ENCODE measurements at regions not wholly inside any gene's neighbourhood (a gene's known extent, or its start where the extent isn't known, plus 50 kb on each side); places are given as distances from the start of the nearest gene placed in this dataset.

GRCh38 chr5:60036192-60036938 is 142.8 kb upstream of the PDE4D start:
- H3K4me1 ChIP-seq (ENCODE audit: control insufficient read depth, insufficient read depth, low read length): no peaks in the 10 kb centered on the region
- WGBS, 2 experiments (ENCODE audit: extremely low coverage in 2 of 2, insufficient read length in 1 of 2): no CpG with 5 or more reads among the region's 6 CpGs

More at GRCh38 chr5:60036192-60036938, 142.8 kb upstream of the PDE4D start:
- H4K8ac ChIP-seq (ENCODE audit: low read depth in 2 of 2, low read length in 2 of 2): no peak overlapping the region
- H3K4me3 ChIP-seq (ENCODE audit: insufficient read depth, low read depth, low read length): no peak overlapping the region
- in situ Hi-C loops (cut with MboI; ENCODE audit: low sequenced_read_pairs): no loop called here
- no TSS peak for BruUV-seq (replicated peaks)
- no peak overlapping the region for H3K4ac ChIP-seq (ENCODE audit: low read depth, low read length)
- no peak overlapping the region for H4K5ac ChIP-seq (ENCODE audit: low read depth, low read length)
- ChIA-PET POLR2A (ENCODE audit: unreplicated experiment) (no interaction called here), CTCF (no interaction called here)
- H4K20me1 ChIP-seq (ENCODE audit: insufficient read depth, low read length): no peaks in the 10 kb centered on the region
- DNase-seq: no peak
- H2BK15ac ChIP-seq (ENCODE audit: low read depth, low read length): no peak overlapping the region
- no peak overlapping the region for H2AFZ ChIP-seq (replicated peaks; ENCODE audit: low read length, poor library complexity)
- H3K23ac ChIP-seq (ENCODE audit: low read depth, low read length): no peak overlapping the region
- no peaks in the 10 kb centered on the region for H3K9me3 ChIP-seq (ENCODE audit: control insufficient read depth, insufficient read depth, low read length)
- H3K27ac ChIP-seq (ENCODE audit: insufficient read depth, low read length): no peak overlapping the region
- no peaks in the 10 kb centered on the region for H3K79me1 ChIP-seq (ENCODE audit: low read depth in 1 of 2, low read length in 2 of 2)
- H3K18ac ChIP-seq (ENCODE audit: low read depth, low read length): no peak overlapping the region
- no peak overlapping the region for H3K14ac ChIP-seq (replicated peaks; ENCODE audit: low read depth, low read length)
- H3K9ac ChIP-seq (ENCODE audit: low read depth, low read length): no peak overlapping the region
- H3K36me3 ChIP-seq (ENCODE audit: control insufficient read depth, insufficient read depth, low read length): no peaks in the 10 kb centered on the region
- intact Hi-C loops (cut with micrococcal nuclease): no loop called here
- no peak overlapping the region for H4K91ac ChIP-seq (ENCODE audit: insufficient read depth, low read depth, low read length)
- no peak overlapping the region for H2AK5ac ChIP-seq (ENCODE audit: low read depth, low read length)
- dilution Hi-C loops (cut with HindIII; ENCODE audit: low sequenced_read_pairs, unreplicated experiment): no loop called here
- H2AK9ac ChIP-seq (replicated peaks; ENCODE audit: low read depth, low read length, poor library complexity): no peak overlapping the region
- TF ChIP-seq MAFK (IDR thresholded peaks at IDR 0.05; ENCODE audit: low read depth, low read length): no peak
- no peak for TF ChIP-seq USF2 (IDR thresholded peaks at IDR 0.05; ENCODE audit: low read depth, low read length)
- no peak for TF ChIP-seq CTCF (conservative IDR thresholded peaks at IDR 0.05; ENCODE audit: low read depth, low read length)
- no peak for TF ChIP-seq NFE2L2 (IDR thresholded peaks at IDR 0.05; ENCODE audit: low read depth, low read length)
- TF ChIP-seq BHLHE40 (IDR thresholded peaks at IDR 0.05; ENCODE audit: low read depth, low read length): no peak
- no peak for TF ChIP-seq CHD1 (IDR thresholded peaks at IDR 0.05; ENCODE audit: low read depth, low read length)
- TF ChIP-seq SMC3 (IDR thresholded peaks at IDR 0.05; ENCODE audit: low read depth, low read length): no peak
- no peak for TF ChIP-seq RCOR1 (IDR thresholded peaks at IDR 0.05; ENCODE audit: insufficient replicate concordance, low read length)
- TF ChIP-seq POLR2A (IDR thresholded peaks at IDR 0.05; ENCODE audit: low read depth, low read length): no peak
- no peak for TF ChIP-seq CEBPB (IDR thresholded peaks at IDR 0.05; ENCODE audit: low read depth, low read length)
- no peak for TF ChIP-seq RAD21 (IDR thresholded peaks at IDR 0.05; ENCODE audit: low read length)
- no peak for TF ChIP-seq FOS (IDR thresholded peaks at IDR 0.05; ENCODE audit: low read depth, low read length)
- no peak for TF ChIP-seq ELK1 (IDR thresholded peaks at IDR 0.05; ENCODE audit: borderline replicate concordance, low read depth, low read length)
- TF ChIP-seq MXI1 (IDR thresholded peaks at IDR 0.05; ENCODE audit: borderline replicate concordance, low read depth, low read length): no peak
- no peak for TF ChIP-seq RFX5 (IDR thresholded peaks at IDR 0.05; ENCODE audit: low read depth, low read length)
- H3K4me2 ChIP-seq (ENCODE audit: low read depth, low read length): no peak overlapping the region
- H3K56ac ChIP-seq (ENCODE audit: extremely low read depth, insufficient read depth, low read length): no peak overlapping the region
- H3K27me3 ChIP-seq (ENCODE audit: control insufficient read depth, insufficient read depth, low read length): no peaks in the 10 kb centered on the region
- H2BK5ac ChIP-seq (ENCODE audit: low read depth, low read length, poor library complexity, severe bottlenecking): no peak overlapping the region
- ATAC-seq (ENCODE audit: low read depth): no peak
- no peak overlapping the region for H2BK120ac ChIP-seq (ENCODE audit: low read depth, low read length)
- no peak overlapping the region for H2BK20ac ChIP-seq (ENCODE audit: low read depth, low read length)
- no peaks in the 10 kb centered on the region for H3K9me1 ChIP-seq (ENCODE audit: insufficient read depth, low read length)
